GM12878 (cell line): ENCODE measurements at regions not wholly inside any gene's neighbourhood (a gene's known extent, or its start where the extent isn't known, plus 50 kb on each side); places are given as distances from the start of the nearest gene placed in this dataset.

Experiments used
- ATAC-seq: fragments of 200-7000 bp; cut with Tn5 transposase; 3 replicates; pipeline ENCODE4 v1.9.1; 2020; ENCODE audit warnings: mild to moderate bottlenecking, moderate library complexity
- BruUV-seq: library from RNA; stranded (reverse); fragments of 400-500 nt; replicated peaks from 2 replicates; lab custom pipeline; 2021; lab: Mats Ljungman, UMichigan
- CTCF ChIA-PET: fragments of 300-600 bp; sonication (Branson Sonifier 250); formaldehyde crosslinking; extraction: SDS; loops from one replicate; lab custom pipeline; 2021; ENCODE audit warnings: inconsistent platforms; lab: Yijun Ruan, JAX
- POLR2A ChIA-PET: fragments of 350-600 bp; formaldehyde crosslinking; extraction: SDS; loops from one replicate; lab custom pipeline; 2021; ENCODE audit warnings: inconsistent platforms; lab: Charles Lee
- RAD21 ChIA-PET: fragments of 300-600 bp; sonication (Branson Sonifier 250); formaldehyde crosslinking; loops from one replicate; lab custom pipeline; 2023; ENCODE audit warnings: antibody characterized with exemption; ENCODE audit not compliant: unreplicated experiment; lab: Charles Lee
- SMC1A ChIA-PET: fragments of 300-600 bp; sonication (Branson Sonifier 250); formaldehyde crosslinking; loops from one replicate; lab custom pipeline; 2023; ENCODE audit not compliant: unreplicated experiment, uncharacterized antibody; lab: Charles Lee
- DNase-seq: peaks from one replicate; pipeline ENCODE4 v3.0.0-alpha.2; 2011; ENCODE audit warnings: low read depth, low spot score
- FAIRE-seq: peaks from 3 replicates; lab custom pipeline; 2011; peaks lifted over from hg19 to GRCh38; lab: Jason Lieb, UNC
- H2AFZ ChIP-seq: 2 replicates; pipeline ENCODE4 v1.6.0; 2011; ENCODE audit warnings: low read depth, low read length, control low read depth; ENCODE audit not compliant: control insufficient read depth
- H3K27ac ChIP-seq: 2 replicates; pipeline ENCODE4 v1.5.1; 2011; ENCODE audit warnings: control low read depth; ENCODE audit not compliant: control insufficient read depth, insufficient read depth
- H3K27me3 ChIP-seq, 2 experiments: replicated peaks in 1 of 2; 2 replicates each; pipeline versions ENCODE4 v1.6.0 to v1.6.1; 2011; ENCODE audit warnings: low read length in 1 of 2; ENCODE audit not compliant: control insufficient read depth in 2 of 2, insufficient read depth in 2 of 2
- H3K36me3 ChIP-seq, 2 experiments: 2 replicates each; pipeline ENCODE4 v1.5.1; 2011; ENCODE audit warnings: low read length in 1 of 2; ENCODE audit not compliant: control insufficient read depth in 2 of 2, insufficient read depth in 2 of 2
- H3K4me1 ChIP-seq: 2 replicates; pipeline ENCODE4 v1.6.1; 2011; ENCODE audit warnings: mild to moderate bottlenecking, low read length, moderate library complexity, mixed read lengths; ENCODE audit not compliant: control insufficient read depth, insufficient read depth
- H3K4me2 ChIP-seq: 2 replicates; pipeline ENCODE4 v1.6.0; 2011; ENCODE audit warnings: control low read depth; ENCODE audit not compliant: control insufficient read depth, insufficient read depth
- H3K4me3 ChIP-seq: fragments of 200-600 bp; sonication (generic); 2 replicates; pipeline ENCODE4 v1.5.1; 2016
- H3K79me2 ChIP-seq: 2 replicates; pipeline ENCODE4 v1.6.0; 2011; ENCODE audit warnings: low read length; ENCODE audit not compliant: control insufficient read depth, insufficient read depth
- H3K9ac ChIP-seq: 2 replicates; pipeline ENCODE4 v1.8.0; 2011; ENCODE audit warnings: low read length, control low read depth, mixed read lengths; ENCODE audit not compliant: control insufficient read depth, insufficient read depth
- H3K9me3 ChIP-seq: replicated peaks from 3 replicates; pipeline ENCODE4 v1.5.1; 2011; ENCODE audit warnings: mild to moderate bottlenecking, low read length; ENCODE audit not compliant: control insufficient read depth, insufficient read depth
- H4K20me1 ChIP-seq: 2 replicates; pipeline ENCODE4 v1.6.0; 2011; ENCODE audit not compliant: control insufficient read depth, insufficient read depth
- ASH2L ChIP-seq: fragments of 300-600, 200-600 bp; sonication (generic); IDR thresholded peaks from 2 replicates; pipeline ENCODE4 v1.6.1; 2017; ENCODE audit warnings: low read depth, mild to moderate bottlenecking, borderline replicate concordance
- CBX3 ChIP-seq: fragments of 200-600 bp; sonication (generic); IDR thresholded peaks from 2 replicates; pipeline ENCODE4 v1.6.1; 2016; ENCODE audit warnings: low read depth, borderline replicate concordance
- EP300 ChIP-seq, 2 experiments: fragments of 150-350 bp in 1 of 2; IDR thresholded peaks; 2 replicates each; pipeline ENCODE4 v1.6.1; 2011 to 2012; ENCODE audit warnings: low read depth in 2 of 2, low read length in 2 of 2, borderline replicate concordance in 1 of 2, improper control_type of control experiment in 1 of 2, inconsistent platforms in 1 of 2; ENCODE audit not compliant: control insufficient read depth in 1 of 2
- FOS ChIP-seq: IDR thresholded peaks from 3 replicates; pipeline ENCODE4 v1.6.1; 2011; ENCODE audit warnings: borderline replicate concordance; ENCODE audit not compliant: insufficient read length; ENCODE audit errors: extremely low read depth
- FOXK2 ChIP-seq: fragments of 450-650 bp; IDR thresholded peaks from 2 replicates; pipeline ENCODE4 v1.6.1; 2017; ENCODE audit warnings: mild to moderate bottlenecking, moderate library complexity
- SPI1 ChIP-seq: IDR thresholded peaks from 2 replicates; pipeline ENCODE4 v1.6.1; 2011; ENCODE audit warnings: low read depth, mild to moderate bottlenecking, low read length, moderate library complexity, borderline replicate concordance; ENCODE audit not compliant: insufficient read depth
- SRF ChIP-seq, 2 experiments: IDR thresholded peaks; 2 replicates each; pipeline ENCODE4 v1.6.1; 2011; ENCODE audit warnings: low read depth in 2 of 2, low read length in 2 of 2, mild to moderate bottlenecking in 1 of 2, moderate library complexity in 1 of 2
- ZZZ3 ChIP-seq: IDR thresholded peaks from 2 replicates; pipeline ENCODE4 v1.6.1; 2011; ENCODE audit warnings: low read depth; ENCODE audit not compliant: control insufficient read depth, insufficient read length
- WGBS: methylation state at CpG from one replicate; pipeline ENCODE4 v1.1.6; 2016; ENCODE audit warnings: low lambda C conversion rate; ENCODE audit not compliant: insufficient replicate concordance, insufficient coverage; ENCODE audit errors: missing lambda C conversion rate; 5-methylcytosine and 5-hydroxymethylcytosine counted together
- in situ Hi-C: fragments of 300-500 bp; cut with MboI; formaldehyde crosslinking; loops from 9 replicates; pipeline ENCODE4 v1.14.3; 2018; ENCODE audit warnings: mixed read lengths
- intact Hi-C: fragments of 100-400 bp; cut with micrococcal nuclease; formaldehyde crosslinking; loops from one replicate; pipeline ENCODE4 v1.14.2; 2022; ENCODE audit not compliant: unreplicated experiment
- TF ChIP-seq, protein P1 (sequence below): fragments of 450-650 bp; IDR thresholded peaks from 2 replicates; pipeline ENCODE4 v1.6.1; 2018; ENCODE audit warnings: mild to moderate bottlenecking, low read depth, moderate library complexity; ENCODE audit not compliant: partially characterized antibody
- TF ChIP-seq, protein P2 (sequence below): fragments of 450-650 bp; IDR thresholded peaks from 2 replicates; pipeline ENCODE4 v1.6.1; 2017; ENCODE audit warnings: mild to moderate bottlenecking, moderate library complexity
- TF ChIP-seq, protein P3 (sequence below): fragments of 450-650 bp; IDR thresholded peaks from 2 replicates; pipeline ENCODE4 v1.6.1; 2016; ENCODE audit warnings: mild to moderate bottlenecking, moderate library complexity, borderline replicate concordance
- TF ChIP-seq, protein P4 (sequence below): IDR thresholded peaks from 2 replicates; pipeline ENCODE4 v1.6.1; 2011; ENCODE audit warnings: low read depth, low read length, improper control_type of control experiment, borderline replicate concordance

DNA sequence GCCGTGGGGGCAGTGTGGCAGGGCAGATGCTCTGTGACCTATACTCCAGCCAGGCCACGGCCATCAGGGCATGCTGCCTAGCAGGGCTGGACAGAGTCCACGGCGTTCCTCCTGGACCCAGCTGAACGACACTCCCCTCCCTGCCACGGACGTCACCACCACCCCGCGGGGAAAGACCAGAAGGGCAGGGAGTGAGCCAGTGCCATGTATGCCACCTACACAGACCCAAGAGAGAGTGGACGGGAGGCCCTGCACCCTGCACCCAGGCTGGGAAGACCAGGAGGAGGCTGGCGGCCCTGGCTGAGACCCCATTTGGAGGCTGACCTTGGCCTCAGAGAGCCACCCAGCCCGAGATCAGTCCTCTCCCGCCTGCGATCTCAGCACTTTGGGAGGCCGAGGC lies 101.9 kb downstream of the FAM53A start:
- CTCF ChIA-PET: no interaction called here
- Histone ChIP-seq H3K79me2 (no peaks in the 10 kb centered on the region), H3K27ac (no peak overlapping the region), H3K4me1 (no peaks in the 10 kb centered on the region), H3K9me3 (no peaks in the 10 kb centered on the region; the same call in 2 of the 3 replicates), H2AFZ (no peak overlapping the region), H3K36me3 (no peaks in the 10 kb centered on the region), H3K4me3 (no peak overlapping the region), H3K9ac (no peak overlapping the region), H3K27me3 (no peaks in the 10 kb centered on the region; a peak in 1 of 4 replicates), H3K4me2 (no peak overlapping the region), H4K20me1 (no peaks in the 10 kb centered on the region)
- POLR2A ChIA-PET: no interaction called here
- in situ Hi-C loops: no loop called here
- intact Hi-C loops: no loop called here
- SMC1A ChIA-PET: no interaction called here
- no peak for DNase-seq
- RAD21 ChIA-PET: no interaction called here
- no peak for FAIRE-seq
- ATAC-seq: no peak
- BruUV-seq: no TSS peak
- WGBS: 69% methylated on average over 15 of the region's 15 CpGs
- TF ChIP-seq, protein P1, sequence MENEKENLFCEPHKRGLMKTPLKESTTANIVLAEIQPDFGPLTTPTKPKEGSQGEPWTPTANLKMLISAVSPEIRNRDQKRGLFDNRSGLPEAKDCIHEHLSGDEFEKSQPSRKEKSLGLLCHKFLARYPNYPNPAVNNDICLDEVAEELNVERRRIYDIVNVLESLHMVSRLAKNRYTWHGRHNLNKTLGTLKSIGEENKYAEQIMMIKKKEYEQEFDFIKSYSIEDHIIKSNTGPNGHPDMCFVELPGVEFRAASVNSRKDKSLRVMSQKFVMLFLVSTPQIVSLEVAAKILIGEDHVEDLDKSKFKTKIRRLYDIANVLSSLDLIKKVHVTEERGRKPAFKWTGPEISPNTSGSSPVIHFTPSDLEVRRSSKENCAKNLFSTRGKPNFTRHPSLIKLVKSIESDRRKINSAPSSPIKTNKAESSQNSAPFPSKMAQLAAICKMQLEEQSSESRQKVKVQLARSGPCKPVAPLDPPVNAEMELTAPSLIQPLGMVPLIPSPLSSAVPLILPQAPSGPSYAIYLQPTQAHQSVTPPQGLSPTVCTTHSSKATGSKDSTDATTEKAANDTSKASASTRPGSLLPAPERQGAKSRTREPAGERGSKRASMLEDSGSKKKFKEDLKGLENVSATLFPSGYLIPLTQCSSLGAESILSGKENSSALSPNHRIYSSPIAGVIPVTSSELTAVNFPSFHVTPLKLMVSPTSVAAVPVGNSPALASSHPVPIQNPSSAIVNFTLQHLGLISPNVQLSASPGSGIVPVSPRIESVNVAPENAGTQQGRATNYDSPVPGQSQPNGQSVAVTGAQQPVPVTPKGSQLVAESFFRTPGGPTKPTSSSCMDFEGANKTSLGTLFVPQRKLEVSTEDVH: no peak
- no peak for TF ChIP-seq SPI1
- TF ChIP-seq, protein P2, sequence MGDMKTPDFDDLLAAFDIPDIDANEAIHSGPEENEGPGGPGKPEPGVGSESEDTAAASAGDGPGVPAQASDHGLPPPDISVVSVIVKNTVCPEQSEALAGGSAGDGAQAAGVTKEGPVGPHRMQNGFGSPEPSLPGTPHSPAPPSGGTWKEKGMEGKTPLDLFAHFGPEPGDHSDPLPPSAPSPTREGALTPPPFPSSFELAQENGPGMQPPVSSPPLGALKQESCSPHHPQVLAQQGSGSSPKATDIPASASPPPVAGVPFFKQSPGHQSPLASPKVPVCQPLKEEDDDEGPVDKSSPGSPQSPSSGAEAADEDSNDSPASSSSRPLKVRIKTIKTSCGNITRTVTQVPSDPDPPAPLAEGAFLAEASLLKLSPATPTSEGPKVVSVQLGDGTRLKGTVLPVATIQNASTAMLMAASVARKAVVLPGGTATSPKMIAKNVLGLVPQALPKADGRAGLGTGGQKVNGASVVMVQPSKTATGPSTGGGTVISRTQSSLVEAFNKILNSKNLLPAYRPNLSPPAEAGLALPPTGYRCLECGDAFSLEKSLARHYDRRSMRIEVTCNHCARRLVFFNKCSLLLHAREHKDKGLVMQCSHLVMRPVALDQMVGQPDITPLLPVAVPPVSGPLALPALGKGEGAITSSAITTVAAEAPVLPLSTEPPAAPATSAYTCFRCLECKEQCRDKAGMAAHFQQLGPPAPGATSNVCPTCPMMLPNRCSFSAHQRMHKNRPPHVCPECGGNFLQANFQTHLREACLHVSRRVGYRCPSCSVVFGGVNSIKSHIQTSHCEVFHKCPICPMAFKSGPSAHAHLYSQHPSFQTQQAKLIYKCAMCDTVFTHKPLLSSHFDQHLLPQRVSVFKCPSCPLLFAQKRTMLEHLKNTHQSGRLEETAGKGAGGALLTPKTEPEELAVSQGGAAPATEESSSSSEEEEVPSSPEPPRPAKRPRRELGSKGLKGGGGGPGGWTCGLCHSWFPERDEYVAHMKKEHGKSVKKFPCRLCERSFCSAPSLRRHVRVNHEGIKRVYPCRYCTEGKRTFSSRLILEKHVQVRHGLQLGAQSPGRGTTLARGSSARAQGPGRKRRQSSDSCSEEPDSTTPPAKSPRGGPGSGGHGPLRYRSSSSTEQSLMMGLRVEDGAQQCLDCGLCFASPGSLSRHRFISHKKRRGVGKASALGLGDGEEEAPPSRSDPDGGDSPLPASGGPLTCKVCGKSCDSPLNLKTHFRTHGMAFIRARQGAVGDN: no peak
- no peak for TF ChIP-seq FOXK2
- no peak for TF ChIP-seq ASH2L
- TF ChIP-seq SRF (IDR thresholded peaks at IDR 0.05; ENCODE audit: low read depth in 2 of 2, low read length in 2 of 2): no peak
- TF ChIP-seq EP300 (IDR thresholded peaks at IDR 0.05; ENCODE audit: borderline replicate concordance in 1 of 2, control insufficient read depth in 1 of 2, low read depth in 2 of 2, low read length in 2 of 2): no peak
- no peak for TF ChIP-seq FOS
- TF ChIP-seq ZZZ3: no peak
- TF ChIP-seq, protein P3, sequence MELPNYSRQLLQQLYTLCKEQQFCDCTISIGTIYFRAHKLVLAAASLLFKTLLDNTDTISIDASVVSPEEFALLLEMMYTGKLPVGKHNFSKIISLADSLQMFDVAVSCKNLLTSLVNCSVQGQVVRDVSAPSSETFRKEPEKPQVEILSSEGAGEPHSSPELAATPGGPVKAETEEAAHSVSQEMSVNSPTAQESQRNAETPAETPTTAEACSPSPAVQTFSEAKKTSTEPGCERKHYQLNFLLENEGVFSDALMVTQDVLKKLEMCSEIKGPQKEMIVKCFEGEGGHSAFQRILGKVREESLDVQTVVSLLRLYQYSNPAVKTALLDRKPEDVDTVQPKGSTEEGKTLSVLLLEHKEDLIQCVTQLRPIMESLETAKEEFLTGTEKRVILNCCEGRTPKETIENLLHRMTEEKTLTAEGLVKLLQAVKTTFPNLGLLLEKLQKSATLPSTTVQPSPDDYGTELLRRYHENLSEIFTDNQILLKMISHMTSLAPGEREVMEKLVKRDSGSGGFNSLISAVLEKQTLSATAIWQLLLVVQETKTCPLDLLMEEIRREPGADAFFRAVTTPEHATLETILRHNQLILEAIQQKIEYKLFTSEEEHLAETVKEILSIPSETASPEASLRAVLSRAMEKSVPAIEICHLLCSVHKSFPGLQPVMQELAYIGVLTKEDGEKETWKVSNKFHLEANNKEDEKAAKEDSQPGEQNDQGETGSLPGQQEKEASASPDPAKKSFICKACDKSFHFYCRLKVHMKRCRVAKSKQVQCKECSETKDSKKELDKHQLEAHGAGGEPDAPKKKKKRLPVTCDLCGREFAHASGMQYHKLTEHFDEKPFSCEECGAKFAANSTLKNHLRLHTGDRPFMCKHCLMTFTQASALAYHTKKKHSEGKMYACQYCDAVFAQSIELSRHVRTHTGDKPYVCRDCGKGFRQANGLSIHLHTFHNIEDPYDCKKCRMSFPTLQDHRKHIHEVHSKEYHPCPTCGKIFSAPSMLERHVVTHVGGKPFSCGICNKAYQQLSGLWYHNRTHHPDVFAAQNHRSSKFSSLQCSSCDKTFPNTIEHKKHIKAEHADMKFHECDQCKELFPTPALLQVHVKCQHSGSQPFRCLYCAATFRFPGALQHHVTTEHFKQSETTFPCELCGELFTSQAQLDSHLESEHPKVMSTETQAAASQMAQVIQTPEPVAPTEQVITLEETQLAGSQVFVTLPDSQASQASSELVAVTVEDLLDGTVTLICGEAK: no peak
- TF ChIP-seq, protein P4, sequence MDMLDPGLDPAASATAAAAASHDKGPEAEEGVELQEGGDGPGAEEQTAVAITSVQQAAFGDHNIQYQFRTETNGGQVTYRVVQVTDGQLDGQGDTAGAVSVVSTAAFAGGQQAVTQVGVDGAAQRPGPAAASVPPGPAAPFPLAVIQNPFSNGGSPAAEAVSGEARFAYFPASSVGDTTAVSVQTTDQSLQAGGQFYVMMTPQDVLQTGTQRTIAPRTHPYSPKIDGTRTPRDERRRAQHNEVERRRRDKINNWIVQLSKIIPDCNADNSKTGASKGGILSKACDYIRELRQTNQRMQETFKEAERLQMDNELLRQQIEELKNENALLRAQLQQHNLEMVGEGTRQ: no peak
- no peak for TF ChIP-seq CBX3
